NCI-H524 treated with DMSO at 0.1 percent for 48 hours (cell line): ENCODE measurements at regions not wholly inside any gene's neighbourhood (a gene's known extent, or its start where the extent isn't known, plus 50 kb on each side); places are given as distances from the start of the nearest gene placed in this dataset.
"Not testable (repeated sequence)": the region's sequence is repeated elsewhere in the genome, so short reads cannot be mapped to it uniquely, and the experiment has no call there.

Experiments
- DNase-seq: peaks from one replicate; lab custom pipeline; 2025; lab: John Stamatoyannopoulos, UW

DNA sequence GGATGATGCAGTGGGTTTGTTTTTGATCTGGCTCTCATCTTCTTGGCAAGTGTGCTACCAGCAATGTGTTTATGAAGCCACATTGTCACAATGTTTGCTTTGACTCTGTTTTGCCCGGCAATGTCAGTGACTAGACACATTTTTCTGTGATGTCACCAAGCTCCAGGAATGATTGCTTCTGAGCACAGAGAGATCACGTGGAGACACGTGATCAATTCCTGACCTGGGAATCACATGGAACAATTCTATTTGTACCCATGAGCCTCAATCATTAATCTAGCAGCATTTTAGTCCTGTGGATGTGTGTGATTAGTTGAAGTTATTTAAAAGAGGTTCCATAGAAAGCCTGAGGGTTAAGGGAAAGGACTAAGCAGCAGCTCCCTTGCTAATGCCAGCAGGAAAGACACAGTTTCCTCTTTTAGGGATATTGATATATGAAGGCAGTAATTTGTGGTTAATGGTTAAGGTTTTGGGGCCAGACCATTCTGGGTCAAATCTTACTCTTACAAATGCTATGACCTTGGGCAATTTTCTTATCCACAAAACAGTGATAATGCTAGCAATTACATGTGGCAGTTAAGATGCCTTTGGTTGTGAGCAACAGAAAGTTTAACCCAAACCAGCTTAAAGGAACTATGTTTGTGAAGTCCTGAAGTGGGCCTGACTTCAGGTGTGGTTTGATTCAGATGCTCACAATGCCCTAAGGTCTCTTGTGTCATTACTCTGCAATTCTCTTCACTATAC is 59.0 kb downstream of the FASLG start:
- no peak for DNase-seq

DNA sequence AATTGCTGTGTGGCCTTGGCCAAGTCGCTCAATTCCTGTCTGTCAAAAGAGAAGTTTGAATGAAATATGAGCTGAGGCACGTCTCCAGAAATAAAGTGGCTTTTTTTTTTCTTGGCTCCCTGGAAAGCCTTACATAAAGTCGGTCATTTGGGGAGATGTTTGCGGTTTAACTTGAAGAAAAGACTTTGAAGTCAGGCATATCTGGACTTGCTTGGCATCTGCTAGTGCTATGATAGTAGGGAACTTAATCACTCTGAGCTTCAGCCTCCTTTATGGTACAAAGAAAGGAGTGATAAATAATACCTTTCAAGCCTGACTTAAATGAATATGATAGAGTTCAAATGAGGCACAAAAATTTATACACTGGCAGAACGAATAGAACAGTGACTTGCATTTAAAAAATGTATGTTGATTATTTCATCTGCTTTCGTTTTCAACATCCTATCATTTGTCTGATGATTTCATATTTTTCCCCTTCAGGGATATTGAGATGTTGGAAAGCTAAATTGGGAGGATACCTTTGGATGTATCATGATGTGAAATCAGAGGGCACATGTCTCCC is 60.2 kb downstream of the FASLG start:
- DNase-seq: no peak

DNA sequence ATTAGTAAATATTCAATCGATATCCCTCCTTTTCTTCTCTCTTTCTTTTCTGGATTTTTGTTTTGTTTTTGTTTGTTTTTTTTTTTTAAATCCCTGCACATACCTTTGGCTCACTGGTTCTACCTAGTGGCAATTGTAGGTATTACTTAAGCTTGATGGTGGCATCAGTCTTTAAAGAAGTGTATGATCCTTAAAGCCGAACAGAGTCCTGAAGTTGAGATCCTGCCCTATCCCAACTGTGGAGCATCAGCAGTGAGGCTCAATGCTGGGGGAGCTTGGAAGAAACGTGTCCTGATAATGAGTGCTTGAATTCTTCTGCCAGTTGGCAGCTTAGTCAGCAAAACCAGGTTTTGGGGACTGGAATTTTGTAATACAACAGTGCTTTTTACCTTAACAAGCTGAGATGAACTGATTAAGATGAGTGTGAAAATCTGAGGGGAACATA is 60.8 kb downstream of the FASLG start:
- no peak for DNase-seq

DNA sequence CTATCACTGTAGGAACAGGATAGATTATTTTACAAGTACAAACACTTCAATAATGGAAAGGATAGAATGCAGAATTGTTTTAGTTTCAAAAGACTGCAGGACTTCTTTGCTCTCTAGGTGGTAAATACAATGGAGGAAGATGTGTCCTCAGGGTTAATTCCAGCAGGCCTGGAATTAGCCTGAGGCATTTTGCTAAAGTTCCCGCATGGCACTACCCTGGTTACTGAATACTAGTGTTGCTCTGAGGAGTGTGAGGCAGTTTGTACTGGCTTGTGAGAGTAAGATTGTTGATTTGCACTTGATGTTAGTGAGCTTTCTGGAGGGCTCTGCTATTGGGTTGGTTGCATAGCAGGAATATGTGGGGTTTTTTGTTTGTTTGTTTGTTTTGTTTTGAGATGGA is 61.4 kb downstream of the FASLG start:
- no peak for DNase-seq

DNA sequence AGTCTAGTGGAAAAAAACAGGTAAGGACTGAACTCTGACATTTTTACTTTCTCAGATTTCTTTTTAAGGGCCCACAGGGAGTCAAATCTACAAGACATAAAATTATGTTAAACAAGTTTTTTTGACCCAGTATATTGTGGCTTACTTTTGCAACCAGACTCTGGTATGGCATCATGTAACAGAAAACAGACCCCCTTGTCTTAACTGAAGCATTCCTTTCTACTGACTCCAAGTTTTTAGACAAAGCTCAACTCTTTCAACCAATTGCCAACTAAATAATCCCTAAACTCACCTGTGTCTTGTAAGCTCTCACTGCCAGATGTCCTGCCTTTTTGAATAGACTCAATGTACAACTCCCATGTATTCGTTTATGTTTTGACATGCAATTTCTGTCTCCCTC is 64.3 kb downstream of the FASLG start:
- DNase-seq: no peak

DNA sequence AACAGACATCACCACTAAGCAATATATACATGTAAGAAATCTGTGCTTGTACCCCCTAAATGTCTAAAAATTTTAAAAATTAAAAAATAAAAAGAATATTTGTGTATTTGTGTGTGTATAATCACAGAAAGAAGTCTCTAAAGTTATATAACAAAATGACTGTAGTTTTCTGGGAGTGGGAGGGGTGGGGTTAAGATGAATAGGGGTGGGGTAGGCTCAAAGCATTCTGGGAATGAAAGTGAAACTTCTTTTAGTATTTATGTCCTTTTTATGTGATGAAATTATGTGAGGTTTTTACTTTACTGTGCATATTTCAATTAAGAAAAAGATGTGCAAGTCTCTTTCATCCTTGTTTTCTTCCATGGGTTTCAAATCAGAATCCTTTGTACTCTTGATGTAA is 65.3 kb downstream of the FASLG start:
- no peak for DNase-seq

DNA sequence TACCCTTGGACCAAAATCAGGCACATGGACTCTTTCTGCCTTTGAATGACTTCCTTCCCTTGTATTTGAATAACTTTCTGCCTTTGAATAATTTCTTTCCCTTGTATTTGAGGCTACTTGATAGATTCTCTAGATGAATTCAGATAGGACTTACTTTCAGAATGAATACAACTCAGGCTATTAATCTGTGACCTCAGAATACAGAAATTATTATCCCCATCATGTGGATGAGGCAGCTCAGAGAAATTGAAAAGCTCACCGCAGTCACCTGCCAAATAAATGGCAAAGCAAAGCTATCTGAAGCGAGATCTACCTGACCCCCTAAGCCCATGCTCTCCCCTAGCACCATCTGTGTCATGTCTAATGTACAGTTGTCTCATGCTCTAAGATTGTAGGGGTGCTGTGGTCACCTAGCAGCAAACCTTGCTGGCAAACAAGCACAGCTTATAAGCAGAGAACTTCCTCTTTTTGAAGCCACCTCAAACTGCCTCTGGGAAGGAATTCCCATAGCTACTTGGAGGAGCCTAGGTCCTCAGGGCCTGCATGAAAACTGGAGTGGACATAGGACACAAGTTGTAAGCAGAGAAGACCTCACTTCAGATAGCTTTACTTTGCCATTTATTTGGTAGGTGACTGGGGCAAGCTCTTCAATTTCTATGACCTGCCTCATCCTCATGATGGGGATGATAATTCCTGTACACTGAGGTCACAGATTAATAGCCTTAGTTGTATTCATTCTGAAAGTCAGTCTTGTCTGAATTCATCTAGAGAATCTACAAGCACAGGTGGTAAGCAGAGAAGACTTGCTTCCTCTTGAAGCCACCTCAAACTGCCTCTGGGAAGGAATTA is 66.1 kb downstream of the FASLG start:
- DNase-seq: no peak

DNA sequence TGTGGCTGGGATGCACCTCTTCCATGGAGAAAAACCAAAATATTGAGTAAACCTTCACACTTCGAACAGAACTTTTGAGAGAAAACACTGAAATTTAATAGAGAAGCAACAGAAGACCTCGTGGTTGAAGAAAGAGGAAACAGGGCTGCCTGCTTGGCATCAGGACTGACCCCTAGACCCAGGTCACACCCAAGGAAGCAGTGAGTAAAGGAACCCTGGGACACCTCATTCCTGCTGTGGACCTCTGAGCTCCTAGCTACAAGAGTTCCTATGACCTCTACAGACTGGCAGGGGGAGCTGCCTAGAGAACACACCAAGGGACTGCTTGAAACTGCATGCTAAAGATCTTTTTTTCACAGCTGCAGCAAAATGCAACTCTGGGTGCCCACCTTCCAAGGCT is 67.8 kb downstream of the FASLG start:
- DNase-seq: no peak

DNA sequence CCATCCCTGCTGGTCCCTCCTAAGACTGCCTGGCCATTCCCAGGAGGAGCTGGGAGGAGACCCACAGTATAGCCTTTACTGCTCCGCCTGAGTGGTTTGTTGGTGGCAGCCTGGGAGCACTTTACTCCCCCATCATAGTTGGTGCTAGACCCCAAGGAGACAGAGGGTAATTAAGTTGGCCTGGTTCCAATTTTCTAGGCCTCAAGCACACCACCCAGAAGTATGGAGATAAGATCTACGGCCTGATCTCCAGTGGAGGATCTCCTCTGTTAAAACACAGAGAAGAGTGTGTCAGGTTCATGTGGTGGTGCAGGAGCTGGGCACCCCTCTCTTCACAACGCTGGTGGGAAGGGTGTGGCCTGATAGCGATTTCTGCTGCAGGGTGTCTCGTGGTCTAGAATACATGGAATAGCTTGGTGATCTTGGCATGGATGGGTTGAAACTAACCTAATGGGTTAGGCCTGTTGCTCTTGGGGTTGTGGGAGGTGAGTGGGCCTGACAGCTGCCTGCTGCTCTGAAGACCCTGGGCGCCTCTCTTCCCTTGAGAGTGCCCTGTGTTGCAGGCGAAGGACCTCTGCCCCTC is 68.5 kb downstream of the FASLG start:
- DNase-seq: no peak

DNA sequence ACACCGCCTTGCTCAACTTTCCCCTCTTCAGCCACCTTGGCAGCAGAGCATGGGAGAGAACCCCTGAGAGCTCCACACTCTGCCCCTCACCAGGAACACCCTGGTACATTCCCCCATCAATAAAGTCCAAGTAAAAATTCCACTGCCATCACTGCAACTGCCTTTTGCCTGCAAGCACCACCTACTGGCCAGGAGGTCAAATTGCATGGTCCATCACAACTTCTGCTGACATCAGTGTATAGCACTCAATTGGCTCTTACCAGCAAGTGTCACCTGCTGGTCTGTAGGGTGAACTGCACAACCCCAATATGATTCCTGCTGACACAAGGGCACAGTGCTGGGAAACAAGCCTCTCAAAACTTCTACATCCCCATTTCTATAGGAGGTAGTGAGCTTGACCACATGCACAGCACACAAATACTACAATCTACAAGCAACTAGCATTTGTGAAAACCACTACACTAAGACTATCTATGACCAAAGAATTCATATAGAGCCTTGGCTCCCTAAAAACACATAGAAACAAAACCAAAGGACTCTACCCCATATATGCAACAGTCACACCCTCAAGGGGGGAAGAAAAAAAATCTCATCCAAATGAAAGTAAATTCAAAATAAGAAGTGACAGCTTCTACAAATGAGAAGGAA is 69.2 kb downstream of the FASLG start:
- DNase-seq: peak; percentile 16

DNA sequence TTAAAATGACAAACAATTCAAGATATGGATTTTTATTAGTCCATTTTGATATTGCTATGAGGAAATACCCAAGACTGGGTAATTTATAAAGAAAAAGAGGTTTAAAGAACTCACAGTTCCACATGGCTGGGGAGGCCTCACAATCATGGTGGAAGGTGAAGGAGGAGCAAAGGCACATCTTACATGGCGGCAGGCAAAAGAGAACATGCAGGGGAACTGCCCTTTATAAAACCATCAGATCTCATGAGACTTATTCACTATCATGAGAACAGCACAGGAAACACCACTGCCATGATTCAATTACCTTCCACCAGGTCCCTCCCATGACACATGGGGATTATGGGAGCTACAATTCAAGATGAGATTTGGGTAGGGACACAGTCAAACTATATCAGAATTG is 69.8 kb downstream of the FASLG start:
- DNase-seq: not testable (repeated sequence)

DNA sequence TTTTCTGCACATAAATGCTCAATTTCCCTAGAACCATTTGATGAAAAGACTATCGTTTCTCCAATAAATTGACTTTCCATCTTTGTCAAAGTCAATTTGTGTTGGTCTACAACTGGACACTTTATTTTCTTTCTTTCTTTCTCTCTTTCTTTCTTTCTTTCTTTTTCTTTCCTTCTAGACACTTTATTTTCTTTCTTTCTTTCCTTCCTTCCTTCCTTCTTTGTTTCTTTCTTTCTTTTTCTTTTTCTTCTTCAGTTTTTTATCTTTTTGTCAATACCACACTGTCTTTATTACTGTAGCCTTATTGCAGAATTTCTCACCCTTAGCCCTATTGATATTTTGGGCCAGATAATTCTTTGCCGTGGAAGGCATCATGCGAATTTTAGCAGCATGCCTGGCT is 73.5 kb downstream of the FASLG start:
- no peak for DNase-seq

DNA sequence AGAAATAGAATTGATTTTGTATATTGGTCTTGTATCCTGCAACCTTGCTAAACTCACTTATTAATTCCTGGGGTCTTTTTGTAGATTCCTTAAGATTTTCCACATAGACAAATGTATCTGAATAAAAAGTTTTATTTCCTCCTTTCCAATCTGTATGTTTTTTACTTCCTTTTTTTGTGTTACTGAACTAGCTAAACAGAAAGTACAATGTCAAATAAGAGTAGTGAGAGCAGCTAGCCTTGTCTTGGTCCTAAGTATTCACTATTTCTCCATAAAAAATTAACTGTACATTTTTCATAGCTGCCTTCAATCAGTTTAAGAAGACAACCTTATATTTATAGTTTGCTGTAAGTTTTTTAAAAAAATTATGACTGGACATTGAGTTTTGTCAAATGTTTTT is 74.9 kb downstream of the FASLG start:
- DNase-seq: no peak

DNA sequence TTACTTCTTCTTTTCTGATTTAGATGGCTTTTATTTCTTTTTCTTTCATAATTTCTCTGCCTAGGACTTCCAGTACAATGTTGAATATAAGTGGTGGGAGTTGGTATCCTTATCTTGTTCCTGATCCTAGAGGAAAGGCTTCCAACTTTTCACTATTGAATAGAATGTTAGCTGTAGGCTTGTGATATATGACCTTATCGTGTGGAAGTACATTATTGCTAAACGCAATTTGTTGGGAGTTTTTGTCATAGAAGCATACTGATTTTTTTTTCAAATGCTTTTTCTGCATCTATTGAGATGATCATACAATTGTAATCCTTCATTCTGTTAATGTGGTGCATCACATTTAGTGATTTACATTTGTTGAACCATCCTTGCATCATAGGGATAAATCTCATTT is 79.5 kb downstream of the FASLG start:
- DNase-seq: no peak

DNA sequence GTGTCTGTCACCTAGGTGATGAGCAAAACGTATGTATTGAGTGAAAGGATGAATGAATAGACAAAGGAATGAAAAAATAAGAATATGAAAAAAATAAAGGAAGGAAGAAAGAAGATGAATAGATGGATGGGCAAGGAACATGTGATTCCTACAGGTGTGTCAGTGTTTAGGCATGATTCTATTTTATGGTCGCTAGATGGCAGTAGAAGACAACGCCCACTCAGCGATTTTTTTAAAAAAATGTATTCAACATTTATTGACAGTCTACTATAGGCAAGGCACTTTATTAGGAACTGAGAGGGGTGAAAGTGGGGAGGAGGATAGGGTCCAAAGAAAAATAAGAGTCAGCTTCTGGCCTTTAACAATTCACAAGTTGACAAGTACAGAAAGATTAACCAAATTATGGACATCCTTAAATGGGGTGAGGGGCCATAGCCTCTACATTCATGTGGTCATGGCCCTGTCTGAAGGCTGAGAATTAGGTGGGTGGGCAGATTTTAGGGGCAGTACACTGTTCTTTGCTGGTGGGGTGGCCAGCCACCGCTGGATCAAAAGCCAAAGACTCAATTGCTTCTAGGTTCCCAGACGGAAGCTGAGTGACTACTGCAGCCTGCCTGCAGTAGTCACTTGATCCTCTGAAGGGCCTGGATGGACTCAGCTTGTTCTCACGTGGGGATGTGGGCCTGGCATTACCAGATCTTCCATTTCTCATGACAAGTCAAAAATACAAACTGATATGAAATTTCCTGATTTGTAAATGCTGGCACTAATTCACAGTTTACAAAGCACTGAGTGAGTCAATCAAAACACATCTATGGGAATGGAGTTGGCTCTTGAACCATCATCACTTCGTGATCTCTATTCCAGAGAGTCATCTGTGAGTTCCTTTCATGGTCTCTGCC is 83.9 kb downstream of the FASLG start:
- DNase-seq: no peak

DNA sequence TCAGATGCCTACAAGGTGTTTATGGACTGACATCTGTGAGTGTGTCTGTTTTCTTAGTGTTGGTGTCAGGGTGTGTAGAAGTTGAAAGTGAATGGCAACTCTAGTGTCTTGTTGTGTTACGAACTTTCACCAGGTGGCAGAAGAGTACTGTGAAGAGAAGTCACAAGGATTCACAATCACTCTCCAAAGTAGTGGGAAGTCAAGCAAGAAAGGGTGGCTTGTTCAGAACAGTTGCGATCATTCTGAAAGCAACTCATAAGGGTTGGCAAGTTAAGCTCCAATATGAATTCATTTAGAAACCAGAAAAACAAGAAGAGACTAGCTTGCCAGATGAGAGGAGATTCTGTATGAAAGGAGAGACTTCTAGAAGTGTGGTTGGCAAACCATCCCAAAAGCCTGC is 86.1 kb downstream of the FASLG start:
- no peak for DNase-seq

DNA sequence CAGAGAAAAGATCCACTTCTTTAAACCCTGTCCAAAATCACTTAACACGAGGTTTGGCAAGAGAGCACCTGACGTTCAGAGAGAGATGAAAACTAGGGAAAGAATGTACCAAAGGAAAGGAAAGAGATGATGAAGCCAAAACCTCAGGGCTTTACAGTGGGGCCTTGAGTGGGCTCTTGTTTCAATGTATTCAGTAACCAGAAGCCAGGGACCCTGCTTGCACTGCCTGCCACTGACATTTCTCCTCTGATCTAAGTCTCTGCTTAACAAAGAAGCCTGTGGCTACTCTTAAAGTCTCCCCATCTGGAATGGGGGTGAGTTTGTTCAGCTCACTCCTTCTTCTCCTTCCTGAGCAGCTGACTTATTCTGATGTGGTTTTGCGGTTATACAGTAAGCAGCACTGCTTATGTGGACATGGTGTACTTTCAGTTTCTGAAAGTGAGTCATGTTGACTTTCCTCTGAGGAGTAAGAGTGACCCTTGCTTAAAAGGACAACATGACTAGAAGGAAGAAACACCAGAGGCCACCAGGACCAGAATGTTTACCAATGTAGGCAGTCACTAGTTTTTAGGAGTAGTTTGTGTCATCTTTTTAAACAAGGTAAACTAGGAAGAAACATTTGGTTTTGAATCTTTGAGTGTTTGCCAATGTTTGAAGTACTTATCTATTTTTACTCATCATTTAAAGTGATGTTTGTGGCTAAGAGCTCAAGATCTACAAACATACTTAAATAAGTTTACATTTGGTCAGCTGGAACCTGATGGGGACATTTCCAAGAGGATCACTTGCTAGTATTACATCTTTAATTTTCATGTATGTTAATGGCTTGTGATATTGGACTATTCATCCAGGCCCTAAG is 87.4 kb downstream of the FASLG start:
- no peak for DNase-seq

DNA sequence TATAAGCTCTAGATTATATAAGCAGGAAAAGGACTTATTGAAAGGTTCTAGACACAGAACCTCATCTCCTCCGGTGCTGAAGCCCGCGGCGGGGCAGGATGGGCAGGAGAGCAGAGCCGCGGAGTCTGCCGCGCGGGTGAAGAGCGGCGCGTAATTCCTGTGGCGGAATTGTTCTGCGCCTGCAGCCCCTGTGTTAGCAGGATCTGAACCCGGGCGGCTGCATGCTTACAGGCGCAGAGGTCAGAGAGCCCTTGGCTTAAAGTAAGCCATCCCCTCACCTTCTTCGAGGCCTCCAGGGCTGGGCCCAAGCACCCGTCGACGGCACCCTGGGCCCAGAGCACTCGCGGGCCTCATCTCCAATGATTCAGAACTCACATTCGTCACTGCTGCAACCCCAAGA is 89.3 kb downstream of the FASLG start:
- DNase-seq: no peak

DNA sequence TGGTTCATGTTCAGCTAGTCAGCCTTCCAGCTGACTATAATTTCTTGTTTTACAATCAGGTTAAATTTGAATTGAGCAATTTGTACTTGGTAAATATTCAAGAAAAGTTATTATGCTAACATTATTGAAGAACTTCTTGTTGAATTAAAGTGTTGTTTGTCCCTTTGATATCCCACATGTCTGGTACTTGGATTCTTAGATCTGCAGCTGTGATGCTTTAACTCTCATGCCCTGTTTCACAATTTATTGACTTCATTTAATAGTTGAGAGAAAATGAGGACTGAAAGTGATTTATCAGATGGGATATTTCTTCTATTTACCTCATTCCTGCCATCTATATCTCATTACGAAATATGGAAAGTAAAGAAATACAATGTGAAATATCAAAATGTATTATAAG is 92.8 kb downstream of the FASLG start:
- no peak for DNase-seq

DNA sequence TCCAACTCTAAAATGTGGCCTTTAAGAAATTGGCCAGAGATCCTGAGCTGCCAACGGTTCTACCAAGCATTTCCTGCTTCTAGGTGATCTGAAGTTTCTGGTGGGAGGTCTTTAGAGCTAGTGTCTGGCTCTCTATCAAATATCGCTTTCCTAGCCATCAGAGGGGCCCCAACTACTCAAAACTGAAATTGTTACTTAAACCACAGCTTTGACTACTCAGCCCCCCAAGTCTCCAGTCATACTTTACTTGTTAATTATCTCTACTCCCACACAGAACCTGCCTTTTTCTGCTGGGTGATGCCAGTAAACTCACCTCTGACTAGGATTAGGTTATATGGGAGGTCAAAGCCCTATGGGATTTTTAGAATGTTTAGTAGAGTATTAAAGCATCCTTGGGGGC is 95.1 kb downstream of the FASLG start:
- DNase-seq: no peak
